GM18517 (cell line): ENCODE measurements at regions not wholly inside any gene's neighbourhood (a gene's known extent, or its start where the extent isn't known, plus 50 kb on each side); places are given as distances from the start of the nearest gene placed in this dataset.
"Not testable (repeated sequence)": the region's sequence is repeated elsewhere in the genome, so short reads cannot be mapped to it uniquely, and the experiment has no call there.

Experiments used
- ATAC-seq: cut with Tn5 transposase; IDR thresholded peaks from one replicate; pipeline ENCODE4 v1.9.1; 2021; ENCODE audit warnings: mild to moderate bottlenecking, moderate library complexity; ENCODE audit not compliant: unreplicated experiment

DNA sequence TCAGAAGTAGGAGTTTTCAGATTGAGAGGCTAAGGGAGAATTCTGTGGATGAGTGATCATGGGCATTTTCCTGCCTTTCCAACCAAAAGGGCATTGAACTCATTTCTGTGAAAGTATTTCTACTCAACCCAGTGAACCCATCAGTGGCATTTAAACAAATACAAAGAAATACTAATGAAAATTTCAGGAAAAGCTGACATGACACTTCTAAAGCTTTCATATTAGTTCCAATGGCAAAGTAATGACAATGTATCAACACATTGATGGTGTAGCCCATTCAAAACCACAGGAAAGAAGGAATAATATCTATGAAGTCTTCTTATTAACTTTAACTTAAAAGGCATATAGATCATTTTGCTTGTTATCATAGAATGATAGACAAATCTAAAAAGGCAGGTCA, 183.5 kb upstream of the ANXA10 start:
- ATAC-seq = no peak

GRCh38 chr4:167912535-167912934, 179.8 kb upstream of the ANXA10 start:
- not testable (repeated sequence) for ATAC-seq

GRCh38 chr4:167918077-167918476, 174.3 kb upstream of the ANXA10 start:
- no peak for ATAC-seq

GRCh38 chr4:167930166-167930565, 162.2 kb upstream of the ANXA10 start:
- ATAC-seq = no peak

DNA sequence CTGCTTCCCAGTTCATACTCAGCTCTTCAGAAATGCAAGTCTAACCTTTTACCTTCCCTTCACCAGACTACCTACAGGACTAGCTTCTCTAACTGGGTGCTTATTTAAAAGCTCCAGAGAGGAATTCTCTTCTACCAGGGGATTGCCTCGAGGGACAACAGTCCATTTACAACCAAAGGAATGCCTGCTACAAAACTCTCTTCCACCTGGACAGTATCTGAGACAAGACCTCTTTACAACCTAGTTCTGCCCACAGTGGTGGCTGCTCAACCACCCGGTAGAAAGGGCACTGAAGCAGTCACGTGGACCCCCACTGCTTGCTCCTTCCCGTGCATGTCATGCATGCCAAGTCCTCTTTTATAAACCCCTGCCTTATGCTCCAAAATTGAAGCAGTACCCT, 158.1 kb upstream of the ANXA10 start:
- no peak for ATAC-seq

DNA sequence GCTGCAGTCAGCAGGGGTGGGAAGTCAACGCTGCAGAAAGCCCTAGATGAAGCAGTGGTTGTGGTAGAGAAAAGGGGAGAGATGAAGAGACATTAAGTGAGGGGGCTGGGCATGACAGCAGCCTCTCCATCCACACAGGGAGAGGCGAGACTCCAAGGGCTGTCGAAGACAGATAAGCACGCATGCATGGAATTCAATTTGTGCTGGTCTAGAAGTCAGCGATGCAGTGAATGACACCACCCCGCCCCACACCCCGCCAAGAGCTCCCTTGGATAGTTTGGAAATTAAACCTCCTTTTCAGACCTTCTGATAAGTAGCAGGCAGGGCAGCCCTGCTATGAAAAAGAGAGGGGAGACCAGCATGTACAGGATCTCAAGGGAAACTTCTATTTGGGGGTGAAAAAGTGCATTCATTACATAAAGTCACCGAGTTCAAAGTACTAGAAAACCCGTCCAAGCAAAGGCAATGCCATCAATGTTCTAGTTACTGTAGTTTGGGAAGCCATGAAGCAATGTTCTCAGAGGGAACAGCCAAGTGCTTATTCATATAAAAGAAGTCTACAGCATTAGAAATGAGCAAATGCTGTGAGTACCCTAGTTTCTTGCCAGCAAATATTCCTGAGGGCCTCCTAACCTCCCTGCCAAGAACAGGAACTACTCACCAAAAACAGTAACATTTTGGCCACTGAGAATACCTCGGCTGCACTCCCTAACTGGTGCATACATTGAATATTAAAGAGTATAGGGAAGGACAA, 152.3 kb upstream of the ANXA10 start:
- no peak for ATAC-seq

DNA sequence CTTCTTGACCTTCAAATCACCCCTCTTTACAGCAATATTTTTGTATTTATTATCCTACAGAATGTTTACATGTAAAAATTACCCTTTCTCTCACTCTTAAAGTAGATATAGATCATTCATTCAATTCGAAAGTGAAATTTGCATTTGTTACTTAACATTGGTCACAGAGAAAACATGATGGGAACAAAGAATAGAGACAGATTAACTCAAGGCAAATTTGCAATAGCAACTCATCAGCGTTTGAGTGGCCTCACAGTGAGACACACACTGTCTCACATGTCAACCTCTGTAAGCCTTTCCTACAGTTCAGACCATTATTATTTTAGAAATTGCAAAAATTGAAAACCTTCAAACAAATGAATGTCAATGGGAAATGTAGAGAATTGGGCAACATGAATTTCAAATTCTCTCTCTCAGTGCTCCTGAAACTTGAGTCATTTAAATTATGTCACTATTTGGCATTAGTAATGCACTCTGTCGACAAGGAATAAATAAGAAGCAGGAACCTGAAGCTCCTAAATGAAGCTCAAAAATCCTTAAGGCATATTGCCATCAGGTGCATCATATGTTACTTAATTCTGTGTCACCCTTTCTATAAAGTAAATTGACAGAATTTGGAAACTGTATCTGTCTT, 148.3 kb upstream of the ANXA10 start:
- ATAC-seq = no peak

GRCh38 chr4:167944721-167945120, 147.6 kb upstream of the ANXA10 start:
- no peak for ATAC-seq

DNA sequence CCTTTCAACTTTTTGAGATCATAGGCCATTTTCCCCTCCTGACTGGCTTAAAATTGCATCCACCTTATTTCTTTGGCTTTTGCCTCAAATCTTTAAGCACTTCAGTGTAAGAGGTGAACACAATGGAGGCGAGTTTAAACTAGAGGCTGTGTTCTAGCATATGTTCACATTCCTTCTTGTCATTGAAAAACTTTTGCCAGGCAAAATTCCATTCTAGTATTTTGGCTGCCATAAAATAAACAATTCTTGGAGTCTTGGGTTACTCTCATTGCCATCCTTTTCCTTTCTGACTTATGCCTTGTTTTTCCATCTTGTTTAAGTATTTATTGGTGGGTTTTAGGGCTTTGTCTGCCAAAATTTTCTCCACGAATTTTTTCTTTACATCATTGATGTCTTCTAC, 137.3 kb upstream of the ANXA10 start:
- no peak for ATAC-seq

DNA sequence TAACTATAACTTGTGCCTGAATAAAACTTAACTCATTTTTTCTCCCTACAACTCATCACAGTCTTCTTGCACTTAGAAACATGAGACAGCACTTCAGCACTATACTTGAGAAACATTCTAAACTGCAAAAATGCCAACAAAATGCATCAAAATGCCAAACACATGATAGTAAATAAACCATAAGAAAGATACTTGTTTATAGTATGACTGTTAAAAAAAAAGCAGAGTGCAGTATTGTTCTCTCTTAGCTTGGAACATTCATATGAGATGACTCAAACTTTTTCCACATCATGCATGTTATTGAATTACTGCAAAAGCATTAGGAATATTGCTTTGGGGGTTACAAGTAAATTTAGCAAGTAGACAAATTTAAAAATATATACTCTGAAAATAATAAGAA, 135.7 kb upstream of the ANXA10 start:
- no peak for ATAC-seq

DNA sequence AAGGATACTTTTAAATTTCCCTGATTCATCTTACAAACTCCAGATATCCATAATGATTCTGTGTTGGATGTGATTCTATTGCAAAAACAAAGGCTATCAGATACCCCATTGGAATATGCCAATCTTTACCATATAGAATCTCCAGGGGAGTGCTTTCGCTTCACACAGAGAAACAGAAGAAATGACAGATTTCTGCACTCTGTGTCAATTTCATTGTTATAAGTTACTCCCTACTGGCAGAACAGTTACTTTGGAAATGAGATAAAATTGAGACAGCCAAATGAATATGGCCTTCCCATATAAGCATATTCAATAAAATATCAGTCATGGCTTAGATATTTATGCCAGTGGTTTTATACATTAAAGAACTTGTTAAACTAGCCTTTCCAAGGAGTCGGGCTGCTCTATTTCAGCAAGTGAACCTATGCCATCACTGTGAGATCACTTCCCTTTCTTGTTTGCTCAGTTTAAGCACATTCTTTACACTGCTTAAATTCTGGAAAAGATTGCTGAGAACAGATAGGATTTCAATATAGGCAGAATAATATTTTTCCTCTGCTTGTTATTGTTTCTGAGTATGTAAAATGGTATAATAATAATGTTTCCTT, 127.5 kb upstream of the ANXA10 start:
- no peak for ATAC-seq

DNA sequence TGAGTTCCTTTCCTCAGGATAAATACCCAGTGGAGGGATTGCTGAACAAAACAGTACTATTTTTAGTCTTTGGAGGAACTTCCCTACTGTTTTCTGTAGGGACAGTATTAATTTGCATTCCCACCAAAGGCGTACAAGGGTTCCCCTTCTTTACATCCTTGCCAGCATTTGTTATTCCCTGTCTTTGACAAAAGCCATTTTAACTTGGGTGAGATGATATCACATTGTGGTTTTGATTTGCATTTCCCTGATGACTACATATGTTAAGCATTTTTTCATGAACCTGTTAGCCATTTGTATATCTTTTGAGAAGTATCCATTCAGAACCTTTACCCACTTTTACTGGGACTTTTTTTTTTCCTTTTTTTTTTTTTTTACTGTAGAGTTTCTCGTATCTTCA, 126.2 kb upstream of the ANXA10 start:
- no peak for ATAC-seq

DNA sequence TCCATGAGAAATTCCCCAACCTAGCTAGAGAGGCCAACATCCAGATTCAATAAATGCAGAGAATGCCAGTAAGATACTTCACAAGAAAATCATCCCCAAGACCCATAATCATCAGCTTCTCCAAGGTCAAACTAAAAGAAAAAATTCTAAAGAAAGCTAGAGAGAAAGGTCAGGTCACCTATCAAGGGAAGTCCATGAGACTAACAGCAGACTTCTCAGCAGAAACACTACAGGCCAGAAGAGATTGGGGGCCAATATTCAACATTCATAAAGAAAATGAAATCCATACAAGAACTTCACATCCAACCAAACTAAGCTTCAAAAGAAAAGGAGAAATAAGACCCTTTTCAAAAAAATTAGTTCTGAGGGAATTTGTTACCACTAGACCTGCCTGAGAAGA, 118.8 kb upstream of the ANXA10 start:
- no peak for ATAC-seq

DNA sequence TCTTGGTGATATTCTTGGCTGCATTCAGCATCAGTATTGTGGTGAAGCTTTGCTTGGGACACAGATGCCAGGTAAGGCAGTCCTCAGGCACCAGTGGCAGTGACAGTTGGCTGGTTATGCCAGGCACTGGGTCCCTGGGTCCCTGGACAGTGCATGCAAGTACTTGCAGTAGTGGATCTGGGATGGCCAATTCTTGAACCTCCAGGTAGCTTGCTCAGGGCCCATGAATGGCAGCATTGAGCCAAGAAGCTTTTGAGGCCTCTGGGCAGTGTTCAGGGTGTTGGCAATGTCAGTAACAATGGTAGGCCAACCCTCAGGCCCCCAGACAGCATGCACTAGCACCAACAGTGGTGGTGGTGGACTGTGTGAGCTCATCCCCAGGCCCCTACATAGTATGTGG, 106.8 kb upstream of the ANXA10 start:
- ATAC-seq = no peak

- ATAC-seq = no peak
Observed at GRCh38 chr4:167986044-167986443, 106.3 kb upstream of the ANXA10 start.

GRCh38 chr4:167987285-167987684, 105.1 kb upstream of the ANXA10 start:
- ATAC-seq = no peak

GRCh38 chr4:167989815-167990214, 102.5 kb upstream of the ANXA10 start:
- ATAC-seq = no peak

DNA sequence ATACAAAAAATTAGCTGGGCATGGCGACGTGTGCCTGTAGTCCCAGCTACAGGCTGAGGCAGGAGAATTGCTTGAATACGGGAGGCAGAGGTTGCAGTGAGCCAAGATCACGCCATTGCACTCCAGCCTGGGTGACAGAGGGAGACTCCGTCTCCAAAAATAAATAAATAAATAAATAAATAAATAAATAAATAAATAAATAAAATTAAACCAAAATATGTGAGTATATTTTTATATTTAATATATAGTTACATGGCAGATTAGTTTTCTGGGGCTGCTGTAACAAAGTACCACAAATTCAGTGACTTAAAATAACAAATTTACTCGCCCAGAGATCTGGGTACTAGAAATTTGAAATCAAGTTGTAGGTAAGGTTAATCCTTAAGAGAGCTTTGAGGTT, 84.2 kb upstream of the ANXA10 start:
- ATAC-seq = not testable (repeated sequence)

GRCh38 chr4:168019019-168019651, 73.2 kb upstream of the ANXA10 start:
- ATAC-seq = no peak

GRCh38 chr4:168019921-168020320, 72.4 kb upstream of the ANXA10 start:
- ATAC-seq = no peak

GRCh38 chr4:168021666-168022065, 70.7 kb upstream of the ANXA10 start:
- ATAC-seq = no peak

DNA sequence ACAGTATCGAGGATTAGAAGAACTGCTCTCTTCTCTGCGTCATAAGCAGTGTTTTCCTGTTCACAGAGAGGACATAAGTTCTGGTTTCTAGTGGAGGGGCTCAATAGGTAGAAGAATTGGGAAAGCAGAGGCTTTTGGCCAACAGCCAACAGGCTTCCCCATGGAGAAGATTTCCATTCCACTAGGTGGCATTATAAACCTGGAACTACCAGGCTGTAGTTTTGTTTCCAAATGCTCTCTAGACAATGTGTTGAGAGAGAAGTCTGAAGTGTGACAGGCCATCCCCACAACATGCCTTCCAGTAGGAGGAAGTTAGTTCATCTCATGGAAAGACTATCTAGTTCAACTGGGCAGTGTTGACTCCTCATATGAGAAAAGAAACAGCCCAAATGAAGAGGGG, 63.8 kb upstream of the ANXA10 start:
- no peak for ATAC-seq
